SK-N-SH treated with all-trans-retinoic acid at 6 μM for 48 hours (cell line): ENCODE measurements at regions not wholly inside any gene's neighbourhood (a gene's known extent, or its start where the extent isn't known, plus 50 kb on each side); places are given as distances from the start of the nearest gene placed in this dataset.

Experiments
- ATAC-seq: fragments of 200-7000 bp; cut with Tn5 transposase; 3 replicates; pipeline ENCODE4 v1.9.1; 2020; ENCODE audit warnings: mild to moderate bottlenecking, moderate library complexity
- ARNTL ChIP-seq: fragments of 450-650 bp; formaldehyde crosslinking; IDR thresholded peaks from 2 replicates; pipeline ENCODE4 v1.5.0; 2020; ENCODE audit warnings: low read depth, mild to moderate bottlenecking, moderate library complexity, borderline replicate concordance
- BACH2 ChIP-seq: fragments of 250-450 bp; sonication (Bioruptor Pico); IDR thresholded peaks from 2 replicates; pipeline ENCODE4 v1.9.0; 2021; ENCODE audit warnings: mild to moderate bottlenecking, borderline replicate concordance
- CSDC2 ChIP-seq: fragments of 250-450 bp; sonication (Bioruptor Pico); IDR thresholded peaks from 2 replicates; pipeline ENCODE4 v1.5.0; 2020; ENCODE audit warnings: mild to moderate bottlenecking, moderate library complexity
- CSRNP3 ChIP-seq: fragments of 250-450 bp; sonication (Bioruptor Pico); IDR thresholded peaks from 2 replicates; pipeline ENCODE4 v1.5.1; 2021; ENCODE audit warnings: mild to moderate bottlenecking, moderate library complexity
- ESRRG ChIP-seq: fragments of 250-450 bp; sonication (Bioruptor Pico); IDR thresholded peaks from 2 replicates; pipeline ENCODE4 v1.6.1; 2021; ENCODE audit warnings: mild to moderate bottlenecking
- GLIS3 ChIP-seq: fragments of 250-450 bp; sonication (Bioruptor Pico); IDR thresholded peaks from 2 replicates; pipeline ENCODE4 v1.5.0; 2020; ENCODE audit warnings: mild to moderate bottlenecking, moderate library complexity
- ISL1 ChIP-seq: fragments of 250-450 bp; sonication (Bioruptor Pico); IDR thresholded peaks from 2 replicates; pipeline ENCODE4 v2.1.2; 2022; ENCODE audit warnings: mild to moderate bottlenecking, moderate library complexity
- OSR1 ChIP-seq: fragments of 250-450 bp; sonication (Bioruptor Pico); IDR thresholded peaks from 2 replicates; pipeline ENCODE4 v1.8.0; 2022; ENCODE audit warnings: moderate library complexity, mild to moderate bottlenecking, inconsistent platforms
- PPARA ChIP-seq: fragments of 250-450 bp; sonication (Bioruptor Pico); IDR thresholded peaks from 2 replicates; pipeline ENCODE4 v1.5.0; 2020; ENCODE audit warnings: mild to moderate bottlenecking, borderline replicate concordance
- RARB ChIP-seq: fragments of 250-450 bp; sonication (Bioruptor Pico); IDR thresholded peaks from 2 replicates; pipeline ENCODE4 v1.8.0; 2021; ENCODE audit warnings: mild to moderate bottlenecking, moderate library complexity
- SNAI2 ChIP-seq: fragments of 250-450 bp; sonication (Bioruptor Pico); IDR thresholded peaks from 2 replicates; pipeline ENCODE4 v1.5.0; 2020; ENCODE audit warnings: mild to moderate bottlenecking, moderate library complexity
- TCF4 ChIP-seq: fragments of 250-450 bp; sonication (Bioruptor Pico); IDR thresholded peaks from 2 replicates; pipeline ENCODE4 v1.8.0; 2021; ENCODE audit warnings: mild to moderate bottlenecking, moderate library complexity, borderline replicate concordance
- TOX ChIP-seq: fragments of 250-450 bp; sonication (Bioruptor Pico); IDR thresholded peaks from 2 replicates; pipeline ENCODE4 v1.8.0; 2021; ENCODE audit warnings: mild to moderate bottlenecking, moderate library complexity, borderline replicate concordance
- TSHZ2 ChIP-seq: fragments of 250-450 bp; sonication (Bioruptor Pico); IDR thresholded peaks from 2 replicates; pipeline ENCODE4 v1.5.0; 2020; ENCODE audit warnings: mild to moderate bottlenecking, moderate library complexity
- ZC3H10 ChIP-seq: fragments of 250-450 bp; sonication (Bioruptor Pico); IDR thresholded peaks from 2 replicates; pipeline ENCODE4 v1.5.1; 2021; ENCODE audit warnings: mild to moderate bottlenecking, moderate library complexity
- ZFP3 ChIP-seq: fragments of 250-450 bp; sonication (Bioruptor Pico); IDR thresholded peaks from 2 replicates; pipeline ENCODE4 v1.5.0; 2020; ENCODE audit warnings: mild to moderate bottlenecking, moderate library complexity
- ZNF565 ChIP-seq: fragments of 450-650 bp; formaldehyde crosslinking; conservative IDR thresholded peaks from 2 replicates; pipeline ENCODE4 v1.5.0; 2020; ENCODE audit warnings: low read depth, mild to moderate bottlenecking, moderate library complexity
- ZNF70 ChIP-seq: fragments of 450-650 bp; formaldehyde crosslinking; IDR thresholded peaks from 2 replicates; pipeline ENCODE4 v1.5.0; 2020; ENCODE audit warnings: mild to moderate bottlenecking, moderate library complexity
- ZNF8 ChIP-seq: fragments of 450-650 bp; formaldehyde crosslinking; IDR thresholded peaks from 2 replicates; pipeline ENCODE4 v1.5.0; 2020; ENCODE audit warnings: mild to moderate bottlenecking, moderate library complexity
- TF ChIP-seq, protein P1 (sequence below): fragments of 250-450 bp; sonication (Bioruptor Pico); IDR thresholded peaks from 2 replicates; pipeline ENCODE4 v1.5.1; 2020; ENCODE audit warnings: low read depth, mild to moderate bottlenecking, moderate library complexity
- TF ChIP-seq, protein P2 (sequence below): fragments of 250-450 bp; sonication (Bioruptor Pico); IDR thresholded peaks from 2 replicates; pipeline ENCODE4 v1.8.0; 2021; ENCODE audit warnings: low read depth, mild to moderate bottlenecking, moderate library complexity, borderline replicate concordance

- no peak for ATAC-seq
- TF ChIP-seq CSRNP3 (no peak), GLIS3 (CRISPR knock-in tag) (no peak), ZC3H10 (CRISPR knock-in tag) (no peak), ISL1 (no peak), BACH2 (CRISPR knock-in tag) (no peak), ESRRG (CRISPR knock-in tag) (no peak), RARB (CRISPR knock-in tag) (no peak), ZFP3 (CRISPR knock-in tag) (no peak), TSHZ2 (no peak), PPARA (CRISPR knock-in tag) (no peak), ZNF8 (no peak), CSDC2 (CRISPR knock-in tag) (no peak), ZNF565 (no peak), OSR1 (no peak), TOX (CRISPR knock-in tag) (no peak), ZNF70 (CRISPR knock-in tag) (no peak), SNAI2 (CRISPR knock-in tag) (no peak)
- TF ChIP-seq, protein P1, sequence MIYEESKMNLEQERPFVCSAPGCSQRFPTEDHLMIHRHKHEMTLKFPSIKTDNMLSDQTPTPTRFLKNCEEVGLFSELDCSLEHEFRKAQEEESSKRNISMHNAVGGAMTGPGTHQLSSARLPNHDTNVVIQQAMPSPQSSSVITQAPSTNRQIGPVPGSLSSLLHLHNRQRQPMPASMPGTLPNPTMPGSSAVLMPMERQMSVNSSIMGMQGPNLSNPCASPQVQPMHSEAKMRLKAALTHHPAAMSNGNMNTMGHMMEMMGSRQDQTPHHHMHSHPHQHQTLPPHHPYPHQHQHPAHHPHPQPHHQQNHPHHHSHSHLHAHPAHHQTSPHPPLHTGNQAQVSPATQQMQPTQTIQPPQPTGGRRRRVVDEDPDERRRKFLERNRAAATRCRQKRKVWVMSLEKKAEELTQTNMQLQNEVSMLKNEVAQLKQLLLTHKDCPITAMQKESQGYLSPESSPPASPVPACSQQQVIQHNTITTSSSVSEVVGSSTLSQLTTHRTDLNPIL (CRISPR knock-in tag): no peak
- TF ChIP-seq, protein P2, sequence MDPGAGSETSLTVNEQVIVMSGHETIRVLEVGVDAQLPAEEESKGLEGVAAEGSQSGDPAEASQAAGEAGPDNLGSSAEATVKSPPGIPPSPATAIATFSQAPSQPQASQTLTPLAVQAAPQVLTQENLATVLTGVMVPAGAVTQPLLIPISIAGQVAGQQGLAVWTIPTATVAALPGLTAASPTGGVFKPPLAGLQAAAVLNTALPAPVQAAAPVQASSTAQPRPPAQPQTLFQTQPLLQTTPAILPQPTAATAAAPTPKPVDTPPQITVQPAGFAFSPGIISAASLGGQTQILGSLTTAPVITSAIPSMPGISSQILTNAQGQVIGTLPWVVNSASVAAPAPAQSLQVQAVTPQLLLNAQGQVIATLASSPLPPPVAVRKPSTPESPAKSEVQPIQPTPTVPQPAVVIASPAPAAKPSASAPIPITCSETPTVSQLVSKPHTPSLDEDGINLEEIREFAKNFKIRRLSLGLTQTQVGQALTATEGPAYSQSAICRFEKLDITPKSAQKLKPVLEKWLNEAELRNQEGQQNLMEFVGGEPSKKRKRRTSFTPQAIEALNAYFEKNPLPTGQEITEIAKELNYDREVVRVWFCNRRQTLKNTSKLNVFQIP (CRISPR knock-in tag): no peak
These were observed 118.3 kb upstream of the SCAF11 start for GRCh38 chr12:46108721-46109120.

GRCh38 chr12:46107591-46107990 is 117.2 kb upstream of the SCAF11 start:
- TF ChIP-seq ARNTL (CRISPR knock-in tag): no peak

DNA sequence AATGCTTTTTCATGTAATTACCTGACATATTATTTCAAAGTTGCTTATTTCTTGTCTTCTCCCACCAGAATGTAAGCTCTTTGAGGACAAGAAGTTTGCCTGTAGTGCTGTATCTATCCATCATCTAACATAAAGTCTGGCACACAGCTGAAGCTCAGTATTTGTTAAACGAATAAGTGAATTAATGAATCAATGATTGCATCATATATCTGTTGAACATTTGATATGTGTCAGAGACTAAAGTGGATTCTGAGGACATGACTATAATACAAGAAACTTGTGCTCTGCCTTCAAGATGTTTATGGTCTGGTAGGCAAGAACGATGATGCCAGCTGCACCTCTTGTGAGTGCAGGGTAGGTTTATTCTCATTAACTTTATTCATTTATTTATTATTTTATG is 115.4 kb upstream of the SCAF11 start:
- TF ChIP-seq TCF4 (no peak), CSDC2 (CRISPR knock-in tag) (no peak), ZFP3 (CRISPR knock-in tag) (no peak), ZNF8 (no peak), ESRRG (CRISPR knock-in tag) (no peak), CSRNP3 (no peak), ISL1 (no peak), PPARA (CRISPR knock-in tag) (no peak), ZC3H10 (CRISPR knock-in tag) (no peak)
- TF ChIP-seq, protein P2 (CRISPR knock-in tag): no peak
- TF ChIP-seq, protein P1 (CRISPR knock-in tag): no peak
- ATAC-seq: no peak

More at GRCh38 chr12:46107591-46107990, 117.2 kb upstream of the SCAF11 start:
- ATAC-seq: no peak
